Glutamatergic neuron (in vitro differentiated cells): ENCODE measurements at regions not wholly inside any gene's neighbourhood (a gene's known extent, or its start where the extent isn't known, plus 50 kb on each side); places are given as distances from the start of the nearest gene placed in this dataset.

ENCODE experiments used
- DNase-seq: peaks from one replicate; pipeline ENCODE4 v3.0.0; 2022
- H3K27ac Mint-ChIP-seq: one replicate; pipeline ENCODE4 v1.8.0; 2020; ENCODE audit warnings: mild to moderate bottlenecking, mixed read lengths, inconsistent platforms; ENCODE audit not compliant: unreplicated experiment
- H3K27me3 Mint-ChIP-seq: one replicate; pipeline ENCODE4 v1.8.0; 2020; ENCODE audit warnings: mild to moderate bottlenecking, moderate library complexity, mixed read lengths, inconsistent platforms; ENCODE audit not compliant: unreplicated experiment
- H3K36me3 Mint-ChIP-seq: one replicate; pipeline ENCODE4 v1.8.0; 2020; ENCODE audit warnings: mild to moderate bottlenecking, mixed read lengths, inconsistent platforms; ENCODE audit not compliant: unreplicated experiment
- H3K4me1 Mint-ChIP-seq: one replicate; pipeline ENCODE4 v1.8.0; 2020; ENCODE audit warnings: mild to moderate bottlenecking, low read depth, mixed read lengths, inconsistent platforms; ENCODE audit not compliant: unreplicated experiment
- H3K4me3 Mint-ChIP-seq: one replicate; pipeline ENCODE4 v1.8.0; 2020; ENCODE audit warnings: mild to moderate bottlenecking, mixed read lengths, inconsistent platforms; ENCODE audit not compliant: unreplicated experiment
- H3K9me3 Mint-ChIP-seq: one replicate; pipeline ENCODE4 v1.8.0; 2020; ENCODE audit warnings: mild to moderate bottlenecking, moderate library complexity, mixed read lengths, inconsistent platforms; ENCODE audit not compliant: unreplicated experiment
- CTCF ChIP-seq: fragments of 200-600 bp; sonication (generic); IDR thresholded peaks from one replicate; pipeline ENCODE4 v1.5.0; 2021; ENCODE audit not compliant: partially characterized antibody, unreplicated experiment

GRCh38 chr2:58866040-58866439 is 624.9 kb upstream of the FANCL start:
- H3K27me3 Mint-ChIP-seq, result no peaks in the 10 kb centered on the region
- TF ChIP-seq CTCF, result no peak
- H3K36me3 Mint-ChIP-seq, result no peaks in the 10 kb centered on the region
- H3K4me3 Mint-ChIP-seq, result no peak overlapping the region
- DNase-seq, result no peak
- no peaks in the 10 kb centered on the region for H3K9me3 Mint-ChIP-seq
- H3K4me1 Mint-ChIP-seq, result no peaks in the 10 kb centered on the region
- no peak overlapping the region for H3K27ac Mint-ChIP-seq

- H3K27me3 Mint-ChIP-seq, result no peaks in the 10 kb centered on the region
- no peaks in the 10 kb centered on the region for H3K4me1 Mint-ChIP-seq
- H3K9me3 Mint-ChIP-seq, result no peaks in the 10 kb centered on the region
- no peak overlapping the region for H3K27ac Mint-ChIP-seq
- TF ChIP-seq CTCF, result no peak
- DNase-seq, result no peak
- H3K4me3 Mint-ChIP-seq, result no peak overlapping the region
- H3K36me3 Mint-ChIP-seq, result no peaks in the 10 kb centered on the region
Measured at GRCh38 chr2:58865436-58865835, 624.3 kb upstream of the FANCL start.

- Mint-ChIP-seq H3K36me3 (no peaks in the 10 kb centered on the region), H3K4me3 (no peak overlapping the region), H3K27me3 (no peaks in the 10 kb centered on the region), H3K27ac (no peak overlapping the region), H3K9me3 (no peaks in the 10 kb centered on the region), H3K4me1 (no peaks in the 10 kb centered on the region)
- TF ChIP-seq CTCF, result no peak
- DNase-seq, result no peak
Measured at GRCh38 chr2:58862244-58862643, 621.1 kb upstream of the FANCL start.

GRCh38 chr2:58860586-58860985 is 619.5 kb upstream of the FANCL start:
- Mint-ChIP-seq H3K4me3 (no peak overlapping the region), H3K9me3 (no peaks in the 10 kb centered on the region), H3K27ac (no peak overlapping the region), H3K36me3 (peaks cover 4% of the 10 kb centered on the region), H3K4me1 (no peaks in the 10 kb centered on the region), H3K27me3 (no peaks in the 10 kb centered on the region)
- no peak for DNase-seq
- no peak for TF ChIP-seq CTCF

GRCh38 chr2:58856100-58856499 is 615.0 kb upstream of the FANCL start:
- no peaks in the 10 kb centered on the region for H3K27me3 Mint-ChIP-seq
- TF ChIP-seq CTCF, result no peak
- H3K4me1 Mint-ChIP-seq, result peaks cover 6% of the 10 kb centered on the region
- no peak for DNase-seq
- peaks cover 4% of the 10 kb centered on the region for H3K36me3 Mint-ChIP-seq
- no peak overlapping the region for H3K4me3 Mint-ChIP-seq
- H3K27ac Mint-ChIP-seq, result no peak overlapping the region
- H3K9me3 Mint-ChIP-seq, result no peaks in the 10 kb centered on the region
